Lung (tissue), 11 donors: ENCODE measurements at regions not wholly inside any gene's neighbourhood (a gene's known extent, or its start where the extent isn't known, plus 50 kb on each side); places are given as distances from the start of the nearest gene placed in this dataset.
"Not testable (repeated sequence)": the region's sequence is repeated elsewhere in the genome, so short reads cannot be mapped to it uniquely, and the experiment has no call there.

Source experiments
- ATAC-seq: fragments of 200-7000 bp; cut with Tn5 transposase; one replicate; pipeline ENCODE4 v1.9.1; 2020; ENCODE audit warnings: moderate number of reproducible peaks; ENCODE audit not compliant: insufficient read depth, low FRiP score
- DNase-seq, 3 donors: peaks; one replicate each; pipeline ENCODE4 v3.0.0-alpha.2; 2013 to 2017
- H3K27ac ChIP-seq, 2 donors: one replicate each; pipeline ENCODE4 v1.5.1; 2013; ENCODE audit warnings: mild to moderate bottlenecking in 2 of 2, moderate library complexity in 2 of 2, control low read depth in 1 of 2, inconsistent platforms in 1 of 2, low read depth in 1 of 2, low read length in 1 of 2
- H3K27me3 ChIP-seq, 3 donors: one replicate each; pipeline ENCODE4 v1.5.1; 2013; ENCODE audit warnings: low read length in 2 of 3; ENCODE audit not compliant: control insufficient read depth in 3 of 3, insufficient read depth in 3 of 3
- H3K36me3 ChIP-seq, 4 donors: one replicate each; pipeline ENCODE4 v1.5.1; 2013; ENCODE audit warnings: low read length in 4 of 4, mild to moderate bottlenecking in 1 of 4, moderate library complexity in 1 of 4; ENCODE audit not compliant: control insufficient read depth in 4 of 4, insufficient read depth in 4 of 4
- H3K4me1 ChIP-seq, 5 donors: one replicate each; pipeline ENCODE4 v1.5.1; 2013; ENCODE audit warnings: low read length in 5 of 5, mild to moderate bottlenecking in 2 of 5, moderate library complexity in 1 of 5; ENCODE audit not compliant: control insufficient read depth in 5 of 5, insufficient read depth in 5 of 5
- H3K4me3 ChIP-seq: one replicate; pipeline ENCODE4 v1.5.1; 2013; ENCODE audit warnings: mild to moderate bottlenecking, control low read depth, moderate library complexity
- H3K9ac ChIP-seq, 2 donors: one replicate each; pipeline ENCODE4 v1.5.1; 2013; ENCODE audit warnings: low read length in 2 of 2, control low read depth in 1 of 2; ENCODE audit not compliant: insufficient read depth in 1 of 2
- H3K9me3 ChIP-seq, 4 donors: one replicate each; pipeline ENCODE4 v1.5.1; 2013; ENCODE audit warnings: low read length in 3 of 4, mild to moderate bottlenecking in 1 of 4, moderate library complexity in 1 of 4; ENCODE audit not compliant: control insufficient read depth in 4 of 4, insufficient read depth in 3 of 4
- CTCF ChIP-seq: IDR thresholded peaks from 2 replicates; pipeline ENCODE4 v1.5.1; 2012; ENCODE audit warnings: mild to moderate bottlenecking; ENCODE audit errors: control extremely low read depth, extremely low read depth
- WGBS, 2 donors: extraction: QIAGEN DNeasy Blood & Tissue Kit; methylation state at CpG; one replicate each; pipeline ENCODE4 v1.1.7; 2013; 5-methylcytosine and 5-hydroxymethylcytosine counted together
- donor health status: control.
- donor health status: control.
- donor health status: Bipolar disorder and iron deficiency.
- donor health status: healthy.
- donor health status: DM: yes; HTN: yes; CAD: no.

- 89 to 91% methylated on average over 11 of the region's 11 CpGs for WGBS, 2 donors
Measured at GRCh38 chr2:66185497-66186054, 249.3 kb upstream of the MEIS1 start.

GRCh38 chr2:66177128-66177796 lies 257.7 kb upstream of the MEIS1 start:
- not testable (repeated sequence) for H3K9ac ChIP-seq, H3K27ac ChIP-seq, H3K9me3 ChIP-seq, DNase-seq, H3K27me3 ChIP-seq, ATAC-seq, H3K36me3 ChIP-seq, H3K4me1 ChIP-seq, H3K4me3 ChIP-seq
- 89 to 92% methylated on average over 26 of the region's 26 CpGs for WGBS, 2 donors

More at GRCh38 chr2:66185497-66186054, 249.3 kb upstream of the MEIS1 start:
- peaks cover 0 to 9% (median 0%) of the 10 kb centered on the region in 5 donors for H3K4me1 ChIP-seq
- no peaks in the 10 kb centered on the region for H3K27me3 ChIP-seq
- DNase-seq (no peak), ATAC-seq (no peak)
- no peak for TF ChIP-seq CTCF
- no peak overlapping the region for H3K27ac ChIP-seq
- no peak overlapping the region for H3K4me3 ChIP-seq
- H3K36me3 ChIP-seq = no peaks in the 10 kb centered on the region
- H3K9ac ChIP-seq = no peak overlapping the region
- no peaks in the 10 kb centered on the region for H3K9me3 ChIP-seq

GRCh38 chr2:66174491-66174890 lies 260.4 kb upstream of the MEIS1 start:
- no peak for TF ChIP-seq CTCF
- Histone ChIP-seq H3K9me3 (no peaks in the 10 kb centered on the region), H3K27ac (no peak overlapping the region), H3K9ac (no peak overlapping the region), H3K36me3 (no peaks in the 10 kb centered on the region), H3K4me3 (no peak overlapping the region), H3K4me1 (no peaks in the 10 kb centered on the region), H3K27me3 (no peaks in the 10 kb centered on the region)
- ATAC-seq (no peak), DNase-seq (no peak)
- 91 to 92% methylated on average over 5 of the region's 5 CpGs for WGBS, 2 donors

GRCh38 chr2:66173645-66174044 lies 261.3 kb upstream of the MEIS1 start:
- WGBS, 2 donors = 56 to 81% methylated on average over 1 of the region's 1 CpG
- TF ChIP-seq CTCF = no peak

More at GRCh38 chr2:66173645-66174044, 261.3 kb upstream of the MEIS1 start:
- Histone ChIP-seq H3K36me3 (no peaks in the 10 kb centered on the region), H3K27me3 (no peaks in the 10 kb centered on the region), H3K9me3 (no peaks in the 10 kb centered on the region), H3K4me1 (no peaks in the 10 kb centered on the region), H3K4me3 (no peak overlapping the region), H3K9ac (no peak overlapping the region), H3K27ac (no peak overlapping the region)
- no peak for ATAC-seq
- peak in 1 of 3 donors; percentile 31 for DNase-seq
